CD14-positive monocyte (primary cell): ENCODE measurements at regions not wholly inside any gene's neighbourhood (a gene's known extent, or its start where the extent isn't known, plus 50 kb on each side); places are given as distances from the start of the nearest gene placed in this dataset.

ENCODE experiments used
- DNase-seq, 3 donors: peaks; one replicate each; pipeline ENCODE4 v3.0.0-alpha.2; 2011 to 2022
- H2AFZ ChIP-seq: 2 replicates; pipeline ENCODE4 v1.6.0; 2012; ENCODE audit warnings: mild to moderate bottlenecking, low read depth, low read length, inconsistent platforms; ENCODE audit not compliant: insufficient read depth, poor library complexity, severe bottlenecking
- H3K27ac ChIP-seq, 2 donors: 1 replicate in 1 of 2; 2 replicates in 1 of 2; pipeline ENCODE4 v1.5.1; 2012 to 2013; ENCODE audit warnings: low read length in 2 of 2, control low read depth in 1 of 2, inconsistent platforms in 1 of 2, low read depth in 1 of 2, mild to moderate bottlenecking in 1 of 2
- H3K27me3 ChIP-seq, 2 donors: one replicate each; pipeline versions ENCODE4 v1.6.0 to v1.6.1; 2011 to 2013; ENCODE audit warnings: low read length in 2 of 2; ENCODE audit not compliant: control insufficient read depth in 2 of 2, insufficient read depth in 2 of 2
- H3K36me3 ChIP-seq, 2 donors: replicated peaks in 1 of 2; 1 replicate in 1 of 2; 2 replicates in 1 of 2; pipeline versions ENCODE4 v1.5.1 to v1.6.1; 2012 to 2013; ENCODE audit warnings: low read length in 2 of 2, control low read depth in 1 of 2, inconsistent platforms in 1 of 2, mild to moderate bottlenecking in 1 of 2; ENCODE audit not compliant: insufficient read depth in 2 of 2, control insufficient read depth in 1 of 2
- H3K4me1 ChIP-seq, 2 donors: 1 replicate in 1 of 2; 2 replicates in 1 of 2; pipeline versions ENCODE4 v1.5.1 to v1.6.1; 2012 to 2013; ENCODE audit warnings: low read length in 2 of 2, control low read depth in 1 of 2, inconsistent platforms in 1 of 2, mild to moderate bottlenecking in 1 of 2, moderate library complexity in 1 of 2; ENCODE audit not compliant: insufficient read depth in 2 of 2, control insufficient read depth in 1 of 2
- H3K4me2 ChIP-seq: replicated peaks from 2 replicates; pipeline ENCODE3; 2012; ENCODE audit warnings: low read length, moderate library complexity, mild to moderate bottlenecking; ENCODE audit not compliant: poor library complexity, severe bottlenecking; ENCODE audit errors: extremely low read depth
- H3K4me3 ChIP-seq, 3 experiments: fragments of 200-600 bp in 1 of 3; sonication (generic) in 1 of 3; replicated peaks in 1 of 3; 1 replicate in 2 of 3; 2 replicates in 1 of 3; pipeline ENCODE4 v1.5.1; 2011 to 2013; ENCODE audit warnings: low read length in 3 of 3, mild to moderate bottlenecking in 3 of 3, control low read depth in 2 of 3, low read depth in 2 of 3, inconsistent platforms in 1 of 3, moderate library complexity in 1 of 3
- H3K79me2 ChIP-seq: 2 replicates; pipeline ENCODE4 v1.6.0; 2012; ENCODE audit warnings: mild to moderate bottlenecking, control low read depth, inconsistent platforms, low read length, moderate library complexity; ENCODE audit not compliant: insufficient read depth
- H3K9ac ChIP-seq: 2 replicates; pipeline ENCODE4 v1.6.0; 2017; ENCODE audit warnings: low read length, mild to moderate bottlenecking; ENCODE audit not compliant: insufficient read depth, poor library complexity, severe bottlenecking
- H3K9me3 ChIP-seq, 2 donors: replicated peaks in 1 of 2; 1 replicate in 1 of 2; 2 replicates in 1 of 2; pipeline versions ENCODE4 v1.5.1 to v1.6.1; 2012 to 2013; ENCODE audit warnings: low read length in 2 of 2, control low read depth in 1 of 2; ENCODE audit not compliant: control insufficient read depth in 1 of 2, insufficient read depth in 1 of 2
- H4K20me1 ChIP-seq: 2 replicates; pipeline ENCODE4 v1.6.0; 2012; ENCODE audit warnings: mild to moderate bottlenecking, low read length, control low read depth, moderate library complexity; ENCODE audit not compliant: insufficient read depth
- H3K27ac Mint-ChIP-seq, 7 donors: one replicate each; pipeline ENCODE4 v1.8.0; 2020; ENCODE audit warnings: mild to moderate bottlenecking in 7 of 7, mixed read lengths in 7 of 7, moderate library complexity in 6 of 7, inconsistent platforms in 2 of 7
- H3K27me3 Mint-ChIP-seq, 3 donors: one replicate each; pipeline ENCODE4 v1.8.0; 2021 to 2022; ENCODE audit warnings: low read depth in 3 of 3, mild to moderate bottlenecking in 3 of 3, mixed read lengths in 3 of 3, moderate library complexity in 3 of 3, inconsistent platforms in 1 of 3
- H3K36me3 Mint-ChIP-seq, 2 donors: one replicate each; pipeline ENCODE4 v1.8.0; 2020; ENCODE audit warnings: mixed read lengths in 2 of 2, inconsistent platforms in 1 of 2, mild to moderate bottlenecking in 1 of 2
- H3K4me1 Mint-ChIP-seq: one replicate; pipeline ENCODE4 v1.8.0; 2020; ENCODE audit warnings: mild to moderate bottlenecking, mixed read lengths
- H3K4me3 Mint-ChIP-seq, 2 donors: one replicate each; pipeline ENCODE4 v1.8.0; 2020; ENCODE audit warnings: mild to moderate bottlenecking in 2 of 2, mixed read lengths in 2 of 2, moderate library complexity in 1 of 2
- H3K9me3 Mint-ChIP-seq, 7 donors: one replicate each; pipeline ENCODE4 v1.8.0; 2020 to 2022; ENCODE audit warnings: mixed read lengths in 7 of 7, mild to moderate bottlenecking in 6 of 7, moderate library complexity in 6 of 7, inconsistent platforms in 2 of 7
- WGBS: methylation state at CpG from one replicate; pipeline ENCODE4 v1.1.5; 2013; ENCODE audit warnings: missing lambda C conversion rate; ENCODE audit not compliant: insufficient coverage; 5-methylcytosine and 5-hydroxymethylcytosine counted together
- intact Hi-C, 2 donors: fragments of 100-400 bp; cut with micrococcal nuclease; formaldehyde crosslinking; loops; one replicate each; pipeline versions ENCODE4 v1.15.0 to v1.15.1; 2023
- TF ChIP-seq, protein P1 (sequence below): fragments of 200-600 bp; IDR thresholded peaks from one replicate; pipeline ENCODE4 v1.8.0; 2022; ENCODE audit warnings: antibody characterized with exemption, mild to moderate bottlenecking

DNA sequence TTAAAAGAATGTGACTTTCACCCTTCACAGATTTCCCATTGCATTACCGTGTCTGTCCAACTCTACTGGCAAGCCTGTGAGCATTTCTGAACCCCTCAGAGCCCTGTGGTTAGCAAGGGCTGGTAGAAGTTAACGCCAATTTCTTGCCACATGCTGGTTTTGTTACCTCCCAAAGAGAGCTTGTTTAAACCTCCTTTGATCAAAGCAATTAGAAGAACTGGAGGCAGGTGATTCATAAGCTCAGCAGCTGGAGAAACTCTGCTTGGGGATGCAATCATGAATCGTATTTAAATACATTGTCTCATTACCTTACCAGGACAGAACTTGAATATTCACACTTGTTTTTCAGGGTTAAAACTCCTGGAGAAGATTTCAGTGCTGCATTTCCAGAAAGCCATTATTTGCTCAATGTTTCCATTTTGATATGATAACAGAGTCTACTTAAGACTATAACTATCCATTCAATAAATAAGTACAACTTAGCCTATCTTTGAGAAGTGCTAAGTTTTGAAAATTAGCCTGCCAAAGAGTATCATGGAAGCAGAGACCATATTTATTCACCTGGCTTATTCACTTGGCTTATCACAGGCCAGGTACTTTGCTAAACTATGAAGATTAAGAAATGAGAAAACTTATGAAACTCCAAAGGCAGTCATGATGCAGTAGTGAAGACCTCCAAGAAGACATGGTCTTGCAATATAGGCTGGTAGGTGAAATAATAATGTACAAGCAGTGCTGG lies 292.8 kb downstream of the INSIG2 start:
- H3K4me3 Mint-ChIP-seq: no peak overlapping the region
- H3K27ac Mint-ChIP-seq: no peak overlapping the region
- WGBS: 71% methylated on average over 1 of the region's 3 CpGs
- H3K9ac ChIP-seq: no peak overlapping the region
- H3K4me3 ChIP-seq: no peak overlapping the region
- no peaks in the 10 kb centered on the region for H3K9me3 ChIP-seq
- H3K4me2 ChIP-seq: no peak overlapping the region
- no peaks in the 10 kb centered on the region for H4K20me1 ChIP-seq
- no peak overlapping the region for H3K27ac ChIP-seq
- intact Hi-C loops: no loop called here
- no peaks in the 10 kb centered on the region for H3K4me1 Mint-ChIP-seq
- DNase-seq: no peak
- H3K27me3 Mint-ChIP-seq: peaks cover 2 to 8% (median 4%) of the 10 kb centered on the region in 3 donors
- no peaks in the 10 kb centered on the region for H3K36me3 Mint-ChIP-seq
- peaks cover 0 to 5% (median 3%) of the 10 kb centered on the region in 7 donors for H3K9me3 Mint-ChIP-seq
- H3K27me3 ChIP-seq: no peaks in the 10 kb centered on the region
- no peaks in the 10 kb centered on the region for H3K36me3 ChIP-seq
- no peak overlapping the region for H2AFZ ChIP-seq
- H3K79me2 ChIP-seq: no peaks in the 10 kb centered on the region
- H3K4me1 ChIP-seq: no peaks in the 10 kb centered on the region
- TF ChIP-seq, protein P1, sequence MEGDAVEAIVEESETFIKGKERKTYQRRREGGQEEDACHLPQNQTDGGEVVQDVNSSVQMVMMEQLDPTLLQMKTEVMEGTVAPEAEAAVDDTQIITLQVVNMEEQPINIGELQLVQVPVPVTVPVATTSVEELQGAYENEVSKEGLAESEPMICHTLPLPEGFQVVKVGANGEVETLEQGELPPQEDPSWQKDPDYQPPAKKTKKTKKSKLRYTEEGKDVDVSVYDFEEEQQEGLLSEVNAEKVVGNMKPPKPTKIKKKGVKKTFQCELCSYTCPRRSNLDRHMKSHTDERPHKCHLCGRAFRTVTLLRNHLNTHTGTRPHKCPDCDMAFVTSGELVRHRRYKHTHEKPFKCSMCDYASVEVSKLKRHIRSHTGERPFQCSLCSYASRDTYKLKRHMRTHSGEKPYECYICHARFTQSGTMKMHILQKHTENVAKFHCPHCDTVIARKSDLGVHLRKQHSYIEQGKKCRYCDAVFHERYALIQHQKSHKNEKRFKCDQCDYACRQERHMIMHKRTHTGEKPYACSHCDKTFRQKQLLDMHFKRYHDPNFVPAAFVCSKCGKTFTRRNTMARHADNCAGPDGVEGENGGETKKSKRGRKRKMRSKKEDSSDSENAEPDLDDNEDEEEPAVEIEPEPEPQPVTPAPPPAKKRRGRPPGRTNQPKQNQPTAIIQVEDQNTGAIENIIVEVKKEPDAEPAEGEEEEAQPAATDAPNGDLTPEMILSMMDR: no peak

DNA sequence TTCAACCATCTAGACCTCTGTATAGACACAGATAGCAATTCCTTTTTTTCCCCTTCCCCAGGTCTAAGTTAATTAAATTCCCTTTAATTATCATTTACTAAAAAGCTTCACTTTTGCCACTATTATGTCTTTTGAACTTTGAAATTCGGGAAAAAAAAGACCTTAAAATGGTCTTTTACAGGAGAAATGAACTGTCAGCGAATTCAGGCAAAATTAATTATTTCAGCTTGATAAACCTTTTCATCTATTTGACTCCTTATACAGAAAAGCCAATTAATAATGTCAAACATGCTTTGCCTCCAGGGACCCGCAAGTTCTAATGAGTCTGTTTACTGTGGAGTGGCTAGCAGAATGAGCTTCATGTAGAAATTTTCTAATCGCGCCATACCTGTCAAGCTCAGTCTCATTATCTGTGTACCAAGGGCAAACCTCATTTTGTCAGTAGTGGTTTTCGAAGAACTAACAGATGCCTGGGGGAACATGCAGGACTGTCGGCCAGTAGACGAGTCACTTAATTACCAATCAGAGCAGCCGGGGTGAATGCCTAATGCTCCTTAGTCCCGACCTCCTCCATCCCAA lies 287.7 kb downstream of the INSIG2 start:
- TF ChIP-seq, protein P1: no peak
- H3K27ac ChIP-seq: no peak overlapping the region
- H3K9ac ChIP-seq: no peak overlapping the region
- no peak overlapping the region for H3K4me3 Mint-ChIP-seq
- intact Hi-C loops: no loop called here
- no peaks in the 10 kb centered on the region for H3K27me3 ChIP-seq
- H3K36me3 ChIP-seq: no peaks in the 10 kb centered on the region
- 97% methylated on average over 9 of the region's 10 CpGs for WGBS
- peaks cover 2 to 7% (median 3%) of the 10 kb centered on the region in 3 donors for H3K27me3 Mint-ChIP-seq
- H3K79me2 ChIP-seq: no peaks in the 10 kb centered on the region
- H3K4me3 ChIP-seq: no peak overlapping the region
- H4K20me1 ChIP-seq: no peaks in the 10 kb centered on the region
- no peak overlapping the region for H3K4me2 ChIP-seq
- no peak for DNase-seq
- no peaks in the 10 kb centered on the region for H3K36me3 Mint-ChIP-seq
- peaks cover 10 to 11% of the 10 kb centered on the region in 2 donors for H3K4me1 ChIP-seq
- H3K9me3 ChIP-seq: no peaks in the 10 kb centered on the region
- no peak overlapping the region for H2AFZ ChIP-seq
- H3K9me3 Mint-ChIP-seq: peaks cover 0 to 1% (median 0%) of the 10 kb centered on the region in 7 donors
- H3K27ac Mint-ChIP-seq: no peak overlapping the region
- peaks cover 34% of the 10 kb centered on the region for H3K4me1 Mint-ChIP-seq
